Mucosa of stomach (tissue), 1 donor: ENCODE measurements at regions not wholly inside any gene's neighbourhood (a gene's known extent, or its start where the extent isn't known, plus 50 kb on each side); places are given as distances from the start of the nearest gene placed in this dataset.

Experiments
- H3K27me3 ChIP-seq: one replicate; pipeline ENCODE4 v1.7.0; 2013; ENCODE audit warnings: mild to moderate bottlenecking, low read length; ENCODE audit not compliant: control insufficient read depth, insufficient read depth
- H3K36me3 ChIP-seq: one replicate; pipeline ENCODE4 v1.7.0; 2013; ENCODE audit warnings: low read length; ENCODE audit not compliant: control insufficient read depth, insufficient read depth
- H3K4me1 ChIP-seq: one replicate; pipeline ENCODE4 v1.7.0; 2013; ENCODE audit warnings: mild to moderate bottlenecking, low read length; ENCODE audit not compliant: control insufficient read depth, insufficient read depth
- H3K4me3 ChIP-seq: one replicate; pipeline ENCODE4 v1.7.0; 2013; ENCODE audit warnings: low read length
- H3K9ac ChIP-seq: one replicate; pipeline ENCODE4 v1.7.0; 2013; ENCODE audit warnings: mild to moderate bottlenecking, low read length, moderate library complexity
- H3K9me3 ChIP-seq: one replicate; pipeline ENCODE4 v1.7.0; 2013; ENCODE audit warnings: mild to moderate bottlenecking, low read length, moderate library complexity; ENCODE audit not compliant: control insufficient read depth
- donor health status: Pancreatic carcinoma.

- H3K9ac ChIP-seq, result no peak overlapping the region
Measured at GRCh38 chr14:82604819-82605218, 1071.2 kb upstream of the SEL1L start.

GRCh38 chr14:82621881-82622450 is 1088.3 kb upstream of the SEL1L start:
- H3K4me3 ChIP-seq, result no peak overlapping the region
- no peaks in the 10 kb centered on the region for H3K9me3 ChIP-seq
- H3K4me1 ChIP-seq, result no peaks in the 10 kb centered on the region
- H3K9ac ChIP-seq, result no peak overlapping the region
- H3K27me3 ChIP-seq, result no peaks in the 10 kb centered on the region
- no peaks in the 10 kb centered on the region for H3K36me3 ChIP-seq

More at GRCh38 chr14:82604819-82605218, 1071.2 kb upstream of the SEL1L start:
- no peak overlapping the region for H3K4me3 ChIP-seq
- no peaks in the 10 kb centered on the region for H3K4me1 ChIP-seq
- H3K27me3 ChIP-seq, result no peaks in the 10 kb centered on the region
- no peaks in the 10 kb centered on the region for H3K9me3 ChIP-seq
- H3K36me3 ChIP-seq, result no peaks in the 10 kb centered on the region

GRCh38 chr14:82626156-82627066 is 1092.8 kb upstream of the SEL1L start:
- Histone ChIP-seq H3K9me3 (no peaks in the 10 kb centered on the region), H3K27me3 (no peaks in the 10 kb centered on the region), H3K4me3 (no peak overlapping the region), H3K4me1 (no peaks in the 10 kb centered on the region), H3K9ac (no peak overlapping the region), H3K36me3 (no peaks in the 10 kb centered on the region)

- no peaks in the 10 kb centered on the region for H3K9me3 ChIP-seq
- H3K4me3 ChIP-seq, result no peak overlapping the region
- H3K4me1 ChIP-seq, result no peaks in the 10 kb centered on the region
- H3K9ac ChIP-seq, result no peak overlapping the region
- H3K27me3 ChIP-seq, result no peaks in the 10 kb centered on the region
- no peaks in the 10 kb centered on the region for H3K36me3 ChIP-seq
Measured at GRCh38 chr14:82635915-82636314, 1102.3 kb upstream of the SEL1L start.

- Histone ChIP-seq H3K27me3 (no peaks in the 10 kb centered on the region), H3K4me1 (no peaks in the 10 kb centered on the region), H3K9ac (no peak overlapping the region), H3K9me3 (no peaks in the 10 kb centered on the region), H3K36me3 (no peaks in the 10 kb centered on the region), H3K4me3 (no peak overlapping the region)
Measured at GRCh38 chr14:82636426-82636825, 1102.8 kb upstream of the SEL1L start.

- H3K36me3 ChIP-seq, result no peaks in the 10 kb centered on the region
- H3K9me3 ChIP-seq, result no peaks in the 10 kb centered on the region
Measured at GRCh38 chr14:82641050-82641540, 1107.4 kb upstream of the SEL1L start.

GRCh38 chr14:82642425-82642824 is 1108.8 kb upstream of the SEL1L start:
- H3K36me3 ChIP-seq, result no peaks in the 10 kb centered on the region
- H3K4me3 ChIP-seq, result no peak overlapping the region
- no peaks in the 10 kb centered on the region for H3K9me3 ChIP-seq
- H3K4me1 ChIP-seq, result no peaks in the 10 kb centered on the region
- no peak overlapping the region for H3K9ac ChIP-seq
- no peaks in the 10 kb centered on the region for H3K27me3 ChIP-seq

More at GRCh38 chr14:82641050-82641540, 1107.4 kb upstream of the SEL1L start:
- H3K4me3 ChIP-seq, result no peak overlapping the region
- no peak overlapping the region for H3K9ac ChIP-seq
- no peaks in the 10 kb centered on the region for H3K4me1 ChIP-seq
- no peaks in the 10 kb centered on the region for H3K27me3 ChIP-seq

GRCh38 chr14:82647088-82647810 is 1113.6 kb upstream of the SEL1L start:
- Histone ChIP-seq H3K27me3 (no peaks in the 10 kb centered on the region), H3K9me3 (no peaks in the 10 kb centered on the region), H3K36me3 (no peaks in the 10 kb centered on the region), H3K4me1 (no peaks in the 10 kb centered on the region), H3K4me3 (no peak overlapping the region), H3K9ac (no peak overlapping the region)

GRCh38 chr14:82655770-82656169 is 1122.1 kb upstream of the SEL1L start:
- no peak overlapping the region for H3K4me3 ChIP-seq
- H3K9me3 ChIP-seq, result no peaks in the 10 kb centered on the region
- H3K9ac ChIP-seq, result no peak overlapping the region
- H3K4me1 ChIP-seq, result no peaks in the 10 kb centered on the region
- no peaks in the 10 kb centered on the region for H3K27me3 ChIP-seq
- H3K36me3 ChIP-seq, result no peaks in the 10 kb centered on the region

GRCh38 chr14:82657186-82657675 is 1123.6 kb upstream of the SEL1L start:
- H3K27me3 ChIP-seq, result no peaks in the 10 kb centered on the region
- no peak overlapping the region for H3K4me3 ChIP-seq
- no peaks in the 10 kb centered on the region for H3K9me3 ChIP-seq
- H3K9ac ChIP-seq, result no peak overlapping the region
- H3K4me1 ChIP-seq, result no peaks in the 10 kb centered on the region
- no peaks in the 10 kb centered on the region for H3K36me3 ChIP-seq

- Histone ChIP-seq H3K36me3 (no peaks in the 10 kb centered on the region), H3K4me3 (no peak overlapping the region), H3K9me3 (no peaks in the 10 kb centered on the region), H3K9ac (no peak overlapping the region), H3K4me1 (no peaks in the 10 kb centered on the region), H3K27me3 (no peaks in the 10 kb centered on the region)
Measured at GRCh38 chr14:82661258-82661657, 1127.6 kb upstream of the SEL1L start.

GRCh38 chr14:82667006-82667405 is 1133.4 kb upstream of the SEL1L start:
- Histone ChIP-seq H3K36me3 (no peaks in the 10 kb centered on the region), H3K4me3 (no peak overlapping the region), H3K9ac (no peak overlapping the region), H3K27me3 (no peaks in the 10 kb centered on the region), H3K4me1 (no peaks in the 10 kb centered on the region), H3K9me3 (no peaks in the 10 kb centered on the region)
